ENCODE measurements at regions not wholly inside any gene's neighbourhood (a gene's known extent, or its start where the extent isn't known, plus 50 kb on each side); places are given as distances from the start of the nearest gene placed in this dataset.

DNA sequence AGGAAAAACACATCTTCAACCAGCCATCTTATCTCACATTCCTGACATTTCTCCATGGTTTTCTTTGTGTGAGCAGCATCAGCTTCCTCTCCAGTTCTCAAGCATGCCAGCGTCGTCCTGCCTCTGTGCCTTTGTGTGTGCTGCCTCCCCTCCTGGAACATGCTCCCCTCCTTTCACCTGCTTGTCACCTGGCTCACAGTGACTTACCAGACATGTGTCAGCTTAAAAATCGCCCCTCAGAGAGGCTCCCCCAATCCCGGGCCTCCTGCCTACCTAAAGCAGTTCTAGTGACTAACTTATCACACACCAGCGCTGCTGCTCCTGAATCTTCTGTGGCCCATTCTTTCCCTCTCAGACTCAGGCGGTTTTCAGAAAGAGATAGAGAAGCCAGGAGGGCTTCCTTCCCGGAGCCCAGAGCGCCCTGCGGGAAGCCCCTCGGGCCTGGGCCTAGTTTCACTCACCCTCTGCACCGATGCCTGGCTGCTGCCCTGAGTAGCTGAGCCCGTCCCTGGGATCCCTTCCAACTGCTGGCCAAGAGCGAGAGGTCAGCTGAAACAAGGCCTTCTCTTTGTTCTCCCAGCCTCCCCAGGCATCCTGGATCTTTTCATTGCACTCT lies 51.1 kb upstream of the MVB12B start:
- no peak for DNase-seq

DNA sequence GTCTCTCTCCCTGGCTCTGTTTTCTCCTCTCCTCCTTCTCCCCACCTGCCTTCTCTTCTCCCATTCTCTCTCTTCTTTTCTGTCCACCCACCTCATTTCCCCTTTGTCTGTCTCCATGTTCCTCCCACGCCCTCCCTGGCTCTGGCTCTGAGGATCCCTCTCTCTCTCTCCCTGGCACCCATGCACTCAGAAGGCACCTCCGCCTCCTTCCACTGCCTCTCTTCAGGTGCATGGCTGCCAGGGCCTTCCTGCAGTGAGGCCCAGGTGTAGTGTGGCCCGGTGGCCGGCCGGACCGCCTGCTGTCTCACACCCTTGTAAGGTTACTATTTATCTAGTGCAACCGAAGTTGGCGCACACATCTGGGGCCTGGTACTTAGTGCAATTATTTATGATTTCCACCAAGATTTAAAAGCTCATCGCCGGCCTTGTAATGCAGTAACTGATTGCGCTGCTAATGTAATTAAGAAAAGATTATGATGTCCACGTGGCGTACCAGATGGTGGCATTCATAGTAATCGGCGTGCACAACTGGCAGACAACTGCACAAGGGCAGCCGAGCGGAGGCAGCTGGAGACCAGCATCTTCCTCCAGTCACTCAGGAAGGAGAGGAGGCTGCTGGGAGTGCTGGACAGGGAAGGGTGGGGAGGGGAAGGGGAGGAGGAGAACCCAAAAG lies 50.4 kb upstream of the MVB12B start:
- DNase-seq: no peak

Measured in activated CD4-positive, alpha-beta T cell treated with anti-CD3 and anti-CD28 coated beads, Interleukin-2, amount 50 U/mL, for 48 hours (primary cell).